Keratinocyte (primary cell): ENCODE measurements at regions not wholly inside any gene's neighbourhood (a gene's known extent, or its start where the extent isn't known, plus 50 kb on each side); places are given as distances from the start of the nearest gene placed in this dataset.

ENCODE experiments used
- EZH2 ChIP-seq: IDR thresholded peaks from one replicate; pipeline ENCODE4 v1.6.1; 2012; ENCODE audit warnings: inconsistent platforms, mild to moderate bottlenecking, low read length, moderate library complexity
- TF ChIP-seq, protein P1 (sequence below), 3 experiments: IDR thresholded peaks in 1 of 3; conservative IDR thresholded peaks in 1 of 3; optimal IDR thresholded peaks in 1 of 3; 2 replicates in 2 of 3; 3 replicates in 1 of 3; pipeline versions ENCODE3 to v1.5.1; 2011; ENCODE audit warnings: low read length in 3 of 3, mild to moderate bottlenecking in 3 of 3, moderate library complexity in 2 of 3, control low read depth in 1 of 3, inconsistent platforms in 1 of 3; ENCODE audit not compliant: insufficient read depth in 2 of 3; ENCODE audit errors: extremely low read depth in 1 of 3

DNA sequence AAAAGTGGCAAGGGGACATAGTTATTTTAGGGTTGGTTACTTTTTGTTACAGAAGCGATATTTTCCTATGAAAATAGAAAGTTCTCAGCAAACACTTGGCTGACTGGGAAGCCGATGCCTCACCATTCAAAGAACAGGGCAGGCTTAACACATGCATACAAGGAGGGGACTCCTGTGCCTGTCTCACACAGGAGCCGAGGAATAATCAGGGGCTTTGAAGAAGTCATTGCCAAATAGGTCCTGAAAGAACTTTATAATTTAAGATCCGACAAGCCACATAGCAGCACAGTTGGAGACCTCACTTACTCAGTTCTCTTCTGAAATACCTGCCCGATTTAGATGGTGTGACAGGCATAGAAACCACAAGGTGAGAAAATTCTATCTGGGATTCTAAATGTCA is 389.8 kb downstream of the EMP1 start:
- TF ChIP-seq, protein P1, sequence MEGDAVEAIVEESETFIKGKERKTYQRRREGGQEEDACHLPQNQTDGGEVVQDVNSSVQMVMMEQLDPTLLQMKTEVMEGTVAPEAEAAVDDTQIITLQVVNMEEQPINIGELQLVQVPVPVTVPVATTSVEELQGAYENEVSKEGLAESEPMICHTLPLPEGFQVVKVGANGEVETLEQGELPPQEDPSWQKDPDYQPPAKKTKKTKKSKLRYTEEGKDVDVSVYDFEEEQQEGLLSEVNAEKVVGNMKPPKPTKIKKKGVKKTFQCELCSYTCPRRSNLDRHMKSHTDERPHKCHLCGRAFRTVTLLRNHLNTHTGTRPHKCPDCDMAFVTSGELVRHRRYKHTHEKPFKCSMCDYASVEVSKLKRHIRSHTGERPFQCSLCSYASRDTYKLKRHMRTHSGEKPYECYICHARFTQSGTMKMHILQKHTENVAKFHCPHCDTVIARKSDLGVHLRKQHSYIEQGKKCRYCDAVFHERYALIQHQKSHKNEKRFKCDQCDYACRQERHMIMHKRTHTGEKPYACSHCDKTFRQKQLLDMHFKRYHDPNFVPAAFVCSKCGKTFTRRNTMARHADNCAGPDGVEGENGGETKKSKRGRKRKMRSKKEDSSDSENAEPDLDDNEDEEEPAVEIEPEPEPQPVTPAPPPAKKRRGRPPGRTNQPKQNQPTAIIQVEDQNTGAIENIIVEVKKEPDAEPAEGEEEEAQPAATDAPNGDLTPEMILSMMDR (optimal IDR thresholded peaks at IDR 0.05 in 1 of 3, IDR thresholded peaks at IDR 0.05 in 1 of 3, conservative IDR thresholded peaks at IDR 0.05 in 1 of 3; ENCODE audit: extremely low read depth in 1 of 3, insufficient read depth in 2 of 3, low read length in 3 of 3), result no peak
- TF ChIP-seq EZH2, result no peak
